H9 (cell line): ENCODE measurements at regions not wholly inside any gene's neighbourhood (a gene's known extent, or its start where the extent isn't known, plus 50 kb on each side); places are given as distances from the start of the nearest gene placed in this dataset.

Source experiments
- DNase-seq: peaks from one replicate; pipeline ENCODE4 v3.0.0-alpha.2; 2017
- H2AFZ ChIP-seq: one replicate; pipeline ENCODE4 v1.6.1; 2013; ENCODE audit warnings: mild to moderate bottlenecking, low read length, control low read depth, moderate library complexity
- H2AK5ac ChIP-seq: 2 replicates; pipeline ENCODE4 v1.6.1; 2013; ENCODE audit warnings: low read length, control low read depth, mixed read lengths; ENCODE audit not compliant: insufficient read length
- H2BK120ac ChIP-seq: one replicate; pipeline ENCODE4 v1.6.1; 2013; ENCODE audit warnings: low read depth, mild to moderate bottlenecking, low read length, control low read depth, inconsistent platforms; ENCODE audit not compliant: poor library complexity, severe bottlenecking
- H2BK12ac ChIP-seq: 2 replicates; pipeline ENCODE4 v1.6.1; 2013; ENCODE audit warnings: low read length, control low read depth, mixed read lengths, low read depth; ENCODE audit not compliant: insufficient read length
- H2BK15ac ChIP-seq: 2 replicates; pipeline ENCODE4 v1.6.1; 2013; ENCODE audit warnings: low read depth, low read length, control low read depth
- H2BK20ac ChIP-seq: one replicate; pipeline ENCODE4 v1.6.1; 2013; ENCODE audit warnings: low read depth, mild to moderate bottlenecking, low read length, control low read depth, inconsistent platforms; ENCODE audit not compliant: poor library complexity, severe bottlenecking
- H2BK5ac ChIP-seq: 2 replicates; pipeline ENCODE4 v1.6.1; 2013; ENCODE audit warnings: low read length, control low read depth, mixed read lengths; ENCODE audit not compliant: insufficient read length
- H3K14ac ChIP-seq: 2 replicates; pipeline ENCODE4 v1.6.1; 2013; ENCODE audit warnings: low read length, control low read depth; ENCODE audit not compliant: insufficient read depth
- H3K18ac ChIP-seq: 2 replicates; pipeline ENCODE4 v1.6.1; 2013; ENCODE audit warnings: low read depth, mild to moderate bottlenecking, mixed read lengths, low read length, control low read depth; ENCODE audit not compliant: insufficient read length
- H3K23ac ChIP-seq: 2 replicates; pipeline ENCODE4 v1.6.1; 2013; ENCODE audit warnings: low read length, control low read depth, mixed read lengths, low read depth; ENCODE audit not compliant: insufficient read length
- H3K23me2 ChIP-seq: 2 replicates; pipeline ENCODE4 v1.6.1; 2013; ENCODE audit warnings: low read depth, mild to moderate bottlenecking, mixed read lengths, low read length, control low read depth; ENCODE audit not compliant: insufficient read length, poor library complexity, severe bottlenecking
- H3K27ac ChIP-seq: 2 replicates; pipeline ENCODE4 v1.5.1; 2013; ENCODE audit warnings: low read length, control low read depth, mixed read lengths, low read depth; ENCODE audit not compliant: insufficient read length
- H3K27me3 ChIP-seq: 2 replicates; pipeline ENCODE4 v1.6.1; 2013; ENCODE audit warnings: low read length, control low read depth, inconsistent platforms; ENCODE audit not compliant: insufficient read depth
- H3K4ac ChIP-seq: 2 replicates; pipeline ENCODE4 v1.6.1; 2013; ENCODE audit warnings: low read depth, mild to moderate bottlenecking, control low read depth, inconsistent platforms, low read length, moderate library complexity
- H3K4me1 ChIP-seq: 2 replicates; pipeline ENCODE4 v1.6.1; 2013; ENCODE audit warnings: low read length, control low read depth, inconsistent platforms; ENCODE audit not compliant: insufficient read depth
- H3K4me2 ChIP-seq: 2 replicates; pipeline ENCODE4 v1.6.1; 2013; ENCODE audit warnings: low read length, control low read depth, mixed read lengths; ENCODE audit not compliant: insufficient read length, insufficient read depth
- H3K56ac ChIP-seq: 2 replicates; pipeline ENCODE4 v1.6.1; 2013; ENCODE audit warnings: low read depth, mild to moderate bottlenecking, mixed read lengths, low read length, control low read depth; ENCODE audit not compliant: insufficient read length
- H3K79me1 ChIP-seq: 2 replicates; pipeline ENCODE4 v1.6.1; 2013; ENCODE audit warnings: low read depth, mild to moderate bottlenecking, moderate library complexity, low read length, control low read depth, inconsistent platforms; ENCODE audit not compliant: insufficient read depth, poor library complexity, severe bottlenecking
- H3K79me2 ChIP-seq: 2 replicates; pipeline ENCODE4 v1.6.1; 2013; ENCODE audit warnings: low read length, control low read depth, inconsistent platforms; ENCODE audit not compliant: insufficient read depth
- H3K9ac ChIP-seq: 2 replicates; pipeline ENCODE4 v1.6.1; 2013; ENCODE audit warnings: low read length, control low read depth, mixed read lengths; ENCODE audit not compliant: insufficient read length; ENCODE audit errors: extremely low read depth
- H3K9me3 ChIP-seq: one replicate; pipeline ENCODE4 v1.6.1; 2013; ENCODE audit warnings: low read depth, low read length, inconsistent platforms; ENCODE audit not compliant: control insufficient read depth
- H3T11ph ChIP-seq: one replicate; pipeline ENCODE4 v1.6.1; 2013; ENCODE audit warnings: mild to moderate bottlenecking, low read length, control low read depth, inconsistent platforms
- H4K20me1 ChIP-seq: one replicate; pipeline ENCODE4 v1.6.1; 2013; ENCODE audit not compliant: control insufficient read depth, insufficient read length, insufficient read depth
- H4K5ac ChIP-seq: 2 replicates; pipeline ENCODE4 v1.6.1; 2013; ENCODE audit warnings: low read depth, mild to moderate bottlenecking, mixed read lengths, low read length, control low read depth; ENCODE audit not compliant: insufficient read length
- H4K8ac ChIP-seq: replicated peaks from 2 replicates; pipeline ENCODE4 v1.6.1; 2013; ENCODE audit warnings: low read length, control low read depth, mixed read lengths, low read depth; ENCODE audit not compliant: insufficient read length
- H4K91ac ChIP-seq: 2 replicates; pipeline ENCODE4 v1.6.1; 2013; ENCODE audit warnings: low read depth, mild to moderate bottlenecking, moderate library complexity, mixed read lengths, low read length, control low read depth; ENCODE audit not compliant: insufficient read length
- H3K27ac Mint-ChIP-seq, 3 experiments: 2 replicates in 2 of 3; 3 replicates in 1 of 3; pipeline ENCODE4 v1.8.0; 2020 to 2021; ENCODE audit warnings: mixed read lengths in 3 of 3, mild to moderate bottlenecking in 1 of 3, moderate library complexity in 1 of 3
- H3K27me3 Mint-ChIP-seq: 2 replicates; pipeline ENCODE4 v1.8.0; 2021; ENCODE audit warnings: low read depth, mild to moderate bottlenecking, moderate library complexity, mixed read lengths
- H3K36me3 Mint-ChIP-seq, 3 experiments: 2 replicates in 2 of 3; 3 replicates in 1 of 3; pipeline ENCODE4 v1.8.0; 2020 to 2021; ENCODE audit warnings: low read depth in 3 of 3, mixed read lengths in 3 of 3; ENCODE audit not compliant: insufficient read depth in 1 of 3
- H3K4me1 Mint-ChIP-seq, 2 experiments: 2 replicates each; pipeline ENCODE4 v1.8.0; 2020; ENCODE audit warnings: mixed read lengths in 2 of 2
- H3K4me3 Mint-ChIP-seq, 2 experiments: 2 replicates in 1 of 2; 3 replicates in 1 of 2; pipeline ENCODE4 v1.8.0; 2020 to 2021; ENCODE audit warnings: mild to moderate bottlenecking in 2 of 2, mixed read lengths in 2 of 2, moderate library complexity in 1 of 2
- H3K9me3 Mint-ChIP-seq, 2 experiments: 2 replicates in 1 of 2; 3 replicates in 1 of 2; pipeline ENCODE4 v1.8.0; 2020; ENCODE audit warnings: mild to moderate bottlenecking in 2 of 2, mixed read lengths in 2 of 2, moderate library complexity in 1 of 2
- CTCF ChIP-seq: fragments of 200-600 bp; sonication (generic); conservative IDR thresholded peaks from 3 replicates; pipeline ENCODE4 v1.8.0; 2021; ENCODE audit warnings: antibody characterized with exemption, mild to moderate bottlenecking
- WGBS: extraction: QIAGEN DNeasy Blood & Tissue Kit; methylation state at CpG from one replicate; pipeline ENCODE4 v1.1.7; 2013; ENCODE audit warnings: missing lambda C conversion rate, low lambda C conversion rate, mixed read lengths; ENCODE audit not compliant: insufficient read length; ENCODE audit errors: extremely low coverage; 5-methylcytosine and 5-hydroxymethylcytosine counted together

GRCh38 chr19:30288911-30289310 lies 83.3 kb upstream of the ZNF536 start:
- no peak overlapping the region for H3K4me3 Mint-ChIP-seq
- no peak overlapping the region for H4K91ac ChIP-seq
- no peaks in the 10 kb centered on the region for H3K79me1 ChIP-seq

More at GRCh38 chr19:30288911-30289310, 83.3 kb upstream of the ZNF536 start:
- Histone ChIP-seq H3K27ac (no peak overlapping the region), H3K18ac (no peak overlapping the region), H2AFZ (no peak overlapping the region), H2AK5ac (no peak overlapping the region), H2BK120ac (no peak overlapping the region), H3K79me2 (no peaks in the 10 kb centered on the region), H3K23me2 (no peaks in the 10 kb centered on the region), H3K23ac (no peak overlapping the region), H2BK15ac (no peak overlapping the region), H3K9me3 (no peaks in the 10 kb centered on the region), H3K56ac (no peak overlapping the region), H4K8ac (no peak overlapping the region), H3K14ac (no peak overlapping the region), H2BK5ac (no peak overlapping the region), H3K27me3 (no peaks in the 10 kb centered on the region), H3K9ac (no peak overlapping the region), H3K4me2 (no peak overlapping the region), H3T11ph (no peak overlapping the region), H4K5ac (no peak overlapping the region), H2BK20ac (no peak overlapping the region), H3K4ac (no peak overlapping the region), H3K4me1 (no peaks in the 10 kb centered on the region), H4K20me1 (no peaks in the 10 kb centered on the region), H2BK12ac (no peak overlapping the region)
- no peaks in the 10 kb centered on the region for H3K36me3 Mint-ChIP-seq
- peaks cover 4% of the 10 kb centered on the region for H3K27me3 Mint-ChIP-seq
- WGBS = no CpG with 5 or more reads among the region's 3 CpGs
- no peak overlapping the region for H3K27ac Mint-ChIP-seq
- H3K4me1 Mint-ChIP-seq = peaks cover 17 to 18% of the 10 kb centered on the region in 2 experiments
- no peak for DNase-seq
- no peaks in the 10 kb centered on the region for H3K9me3 Mint-ChIP-seq
- TF ChIP-seq CTCF = no peak
